ENCODE measurements at regions not wholly inside any gene's neighbourhood (a gene's known extent, or its start where the extent isn't known, plus 50 kb on each side); places are given as distances from the start of the nearest gene placed in this dataset.

DNA sequence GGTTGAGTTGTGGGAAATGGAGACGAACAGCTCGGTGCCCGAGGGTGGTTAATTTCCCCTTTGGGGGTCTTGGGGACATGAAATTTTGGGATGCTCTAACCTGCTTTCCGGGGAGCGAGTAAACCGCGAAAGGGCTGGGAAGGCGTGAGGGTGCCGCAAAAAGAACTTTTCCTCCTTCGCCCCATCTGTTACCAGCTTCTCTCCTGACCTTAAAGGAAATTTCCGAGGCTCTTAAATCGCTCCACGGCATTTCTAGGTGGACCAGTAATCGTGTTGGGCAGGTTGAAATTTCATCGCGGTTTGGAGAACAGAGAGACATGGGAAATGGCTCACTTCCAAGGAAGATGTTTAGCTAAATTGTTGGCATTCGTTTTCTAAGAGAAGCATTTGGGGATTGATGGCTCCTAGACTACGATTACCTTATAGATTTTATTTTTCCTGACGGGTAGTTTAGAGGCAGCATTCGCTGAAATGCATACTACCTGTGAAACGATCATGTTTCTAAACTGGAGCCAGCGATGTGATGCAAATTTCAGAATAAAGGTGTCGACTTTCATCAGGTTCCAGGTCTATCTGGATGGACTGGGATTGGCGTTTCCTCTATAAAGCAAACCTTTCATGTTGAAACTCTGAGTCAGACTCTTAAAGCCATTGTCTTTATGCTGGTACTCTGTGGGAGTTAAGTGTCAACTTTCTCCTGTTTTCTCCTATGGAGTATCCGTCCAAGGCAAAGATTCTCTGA is 414.5 kb downstream of the PCNX1 start:
- DNase-seq (ENCODE audit: low read depth in 1 of 2, low spot score in 1 of 2): no peak

DNA sequence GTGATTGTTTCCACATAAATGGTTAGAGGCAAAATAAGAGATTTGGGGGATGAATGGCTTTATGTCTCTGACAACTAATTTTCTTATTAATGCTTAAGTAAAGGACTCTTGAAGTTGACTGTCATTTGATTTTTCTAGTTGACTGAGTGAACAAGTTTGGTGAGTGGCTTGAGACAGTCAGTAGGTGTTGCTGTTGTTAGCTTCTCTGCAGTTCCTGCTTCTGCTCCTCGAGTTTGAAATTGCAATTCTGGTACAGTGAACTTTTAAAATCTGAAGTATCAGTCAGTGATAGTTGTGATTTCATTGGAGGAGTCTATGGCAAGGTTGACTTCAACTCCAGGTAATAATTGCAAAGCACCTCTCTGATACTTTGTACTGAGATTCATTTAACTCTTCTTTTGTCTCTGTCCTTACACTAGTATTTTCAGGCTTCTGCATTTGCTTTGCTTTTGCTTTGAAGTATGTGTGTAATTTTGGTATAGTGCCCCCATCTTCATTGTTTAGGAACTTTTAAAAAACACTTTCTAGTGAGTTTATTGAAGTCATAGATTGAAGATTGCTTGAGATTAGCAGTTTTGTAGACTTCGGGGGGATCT is 415.5 kb downstream of the PCNX1 start:
- DNase-seq (ENCODE audit: low read depth in 1 of 2, low spot score in 1 of 2): no peak

DNA sequence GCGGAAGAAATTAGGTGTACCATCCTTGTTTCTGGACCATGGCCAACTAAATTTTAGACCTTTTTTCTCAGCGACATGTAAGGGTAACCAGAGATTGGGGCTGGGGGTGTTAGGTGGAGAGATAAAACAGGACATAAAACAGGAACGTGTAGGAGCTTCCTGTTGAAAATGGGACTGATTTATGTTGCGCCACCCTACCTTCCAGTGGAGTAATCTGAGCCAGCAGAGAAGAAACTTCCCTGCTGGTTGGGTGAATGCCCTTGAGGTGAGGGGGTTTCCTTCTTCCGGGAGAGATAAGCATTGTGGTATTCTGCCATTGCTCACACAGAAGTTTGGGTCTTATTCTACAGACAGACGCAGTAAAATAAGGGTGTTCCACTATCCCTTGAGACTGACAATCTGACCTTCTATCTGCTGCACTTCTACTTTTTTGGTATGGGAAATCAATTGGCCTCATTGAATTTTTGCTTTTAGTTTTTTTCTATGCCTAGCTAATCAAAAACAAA is 417.6 kb downstream of the PCNX1 start:
- no peak for DNase-seq (ENCODE audit: low read depth in 1 of 2, low spot score in 1 of 2)

DNA sequence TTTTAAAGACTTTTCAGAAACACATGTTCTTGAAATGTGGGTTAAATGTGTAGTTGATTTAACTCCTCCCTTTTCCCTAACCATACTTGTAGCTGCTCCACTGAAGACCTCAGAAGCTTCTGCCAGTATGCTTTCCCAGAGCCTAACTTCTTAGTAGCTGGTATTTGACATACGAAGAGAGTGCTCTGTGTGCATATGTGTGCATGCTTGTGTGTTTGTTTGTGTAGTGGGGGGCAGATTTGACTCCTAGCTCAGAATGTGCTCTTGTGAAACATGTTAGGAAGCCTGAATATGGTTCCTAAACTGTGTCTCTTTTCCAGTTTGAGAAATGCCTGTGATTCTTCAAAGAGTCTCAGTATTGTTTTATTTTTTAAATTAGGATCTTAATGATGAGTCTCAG is 420.4 kb downstream of the PCNX1 start:
- no peak for DNase-seq (ENCODE audit: low read depth in 1 of 2, low spot score in 1 of 2)

DNA sequence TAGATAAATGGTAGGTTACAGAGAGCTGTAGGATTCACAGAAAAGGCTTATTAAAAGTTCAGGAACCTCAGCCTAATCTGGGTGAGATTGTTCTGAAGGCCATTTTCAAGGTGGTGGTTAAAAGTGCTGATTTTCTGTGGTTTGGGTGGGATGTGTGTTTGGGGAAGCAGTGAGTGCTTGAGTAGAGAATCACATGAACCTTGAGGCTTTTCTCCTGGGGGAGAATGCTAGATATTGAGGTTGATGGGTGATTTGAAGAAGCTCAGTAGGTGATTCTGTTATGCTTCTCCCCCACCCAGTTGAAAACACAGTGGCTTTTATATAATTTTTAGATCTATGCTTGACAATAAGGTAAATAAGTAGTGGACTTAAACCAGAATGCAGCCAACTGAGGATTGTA is 420.9 kb downstream of the PCNX1 start:
- no peak for DNase-seq (ENCODE audit: low read depth in 1 of 2, low spot score in 1 of 2)

DNA sequence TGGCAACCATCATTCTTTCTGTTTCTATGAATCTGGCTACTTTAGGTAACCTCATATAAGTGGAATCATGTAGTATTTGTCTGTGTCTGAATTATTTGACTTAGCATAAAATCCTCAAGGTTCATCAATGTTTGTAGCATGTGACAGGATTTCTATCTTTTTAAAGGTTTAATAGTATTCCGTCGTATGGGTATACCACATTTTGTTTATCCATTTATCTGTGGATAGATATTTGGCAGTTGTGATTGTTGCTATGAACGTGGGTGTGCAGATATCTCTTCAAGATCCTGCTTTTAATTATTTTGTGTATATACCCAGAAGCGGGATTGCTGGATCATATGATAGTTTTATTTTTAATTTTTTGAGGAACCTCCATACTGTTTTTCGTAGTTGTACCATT is 421.7 kb downstream of the PCNX1 start:
- DNase-seq (ENCODE audit: low read depth in 1 of 2, low spot score in 1 of 2): no peak

DNA sequence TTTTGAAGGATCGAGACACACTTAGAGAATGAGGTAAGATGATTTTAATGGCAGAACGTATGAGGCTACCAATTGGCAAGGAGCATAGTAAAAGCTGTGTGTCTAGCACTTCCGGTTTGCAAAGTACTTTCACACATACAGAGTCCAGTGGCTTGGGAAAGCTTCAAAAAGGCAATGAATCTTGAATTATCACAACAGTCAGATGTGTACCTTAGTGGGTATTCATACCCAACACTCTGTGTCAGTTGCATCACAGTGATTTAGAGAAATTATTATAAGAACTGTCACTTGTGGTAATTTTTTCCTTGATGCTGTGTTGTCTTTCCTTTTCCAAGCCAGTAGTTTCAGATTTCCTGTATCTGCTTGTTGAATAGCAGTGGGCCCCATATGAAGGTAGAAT is 424.1 kb downstream of the PCNX1 start:
- no peak for DNase-seq (ENCODE audit: low read depth in 1 of 2, low spot score in 1 of 2)

DNA sequence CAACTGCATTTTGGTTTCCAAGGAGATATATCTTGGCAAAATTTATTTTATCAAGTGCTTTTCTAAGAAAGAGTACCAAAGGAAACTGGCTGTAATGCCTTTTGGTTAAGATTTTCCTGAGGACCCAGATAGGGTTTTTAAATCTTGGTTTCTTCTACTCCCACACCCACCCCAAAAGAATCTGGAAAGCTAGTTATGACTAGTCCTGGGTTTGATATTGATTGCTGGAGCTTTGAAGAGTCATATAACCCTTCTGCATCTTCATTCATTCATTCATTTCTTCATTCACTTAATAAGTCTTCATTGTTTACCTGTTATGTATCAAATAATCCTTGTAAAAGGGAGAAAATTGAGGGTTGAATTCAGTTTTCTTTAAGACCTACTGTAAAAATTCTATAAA is 425.2 kb downstream of the PCNX1 start:
- no peak for DNase-seq (ENCODE audit: low read depth in 1 of 2, low spot score in 1 of 2)

DNA sequence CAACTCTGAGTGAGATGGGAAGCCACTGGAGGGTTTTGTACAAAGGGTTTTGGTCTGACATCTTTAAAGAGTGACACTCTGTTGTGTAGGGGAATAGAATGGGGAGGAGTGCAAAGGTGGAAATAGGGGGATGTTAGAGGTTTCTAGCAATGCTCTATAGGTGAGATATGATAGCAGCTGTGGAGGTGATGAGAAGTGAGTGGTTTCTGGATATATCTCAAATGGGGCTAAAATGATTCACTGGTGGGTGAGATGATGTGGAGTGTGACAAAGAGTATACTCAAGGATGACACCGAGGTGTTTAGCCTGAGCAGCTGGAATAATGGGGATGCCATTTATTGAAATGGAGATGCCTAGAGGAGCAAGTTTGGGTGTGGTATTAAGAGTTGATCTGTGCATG is 426.4 kb downstream of the PCNX1 start:
- no peak for DNase-seq (ENCODE audit: low read depth in 1 of 2, low spot score in 1 of 2)

DNA sequence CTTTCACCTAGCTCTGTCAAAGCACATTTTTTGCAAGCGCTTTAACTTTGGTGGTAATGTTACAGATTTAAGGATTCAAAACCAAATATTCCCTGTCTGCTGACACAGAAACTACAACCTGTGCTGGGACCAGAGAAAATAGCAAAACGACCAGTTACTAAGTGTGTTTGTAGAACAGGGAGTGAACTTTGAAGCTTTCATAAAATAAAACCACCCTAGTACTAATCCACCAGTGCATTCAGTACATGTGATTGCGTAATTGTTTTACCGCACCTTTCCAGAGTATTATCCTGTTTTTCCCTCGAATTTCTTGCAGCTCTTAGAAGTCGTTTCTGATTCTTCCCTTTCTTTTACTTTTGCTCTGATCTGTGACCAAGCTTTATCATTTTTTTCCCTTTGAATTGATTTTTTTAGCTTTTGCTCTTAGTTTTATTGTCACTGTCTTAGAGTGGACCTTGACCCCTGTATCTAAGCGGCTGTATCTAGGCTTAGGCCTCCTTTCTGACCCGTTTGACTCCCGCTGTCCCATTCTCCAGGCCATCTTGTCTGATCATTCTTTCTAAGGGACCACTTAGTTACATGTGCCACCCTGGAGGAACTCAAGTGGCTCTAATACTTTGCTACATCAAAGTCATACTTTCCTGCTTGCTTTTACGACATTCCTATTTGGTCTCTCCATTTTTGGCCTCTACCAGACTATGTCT is 429.4 kb downstream of the PCNX1 start:
- DNase-seq (ENCODE audit: low read depth in 1 of 2, low spot score in 1 of 2): no peak

DNA sequence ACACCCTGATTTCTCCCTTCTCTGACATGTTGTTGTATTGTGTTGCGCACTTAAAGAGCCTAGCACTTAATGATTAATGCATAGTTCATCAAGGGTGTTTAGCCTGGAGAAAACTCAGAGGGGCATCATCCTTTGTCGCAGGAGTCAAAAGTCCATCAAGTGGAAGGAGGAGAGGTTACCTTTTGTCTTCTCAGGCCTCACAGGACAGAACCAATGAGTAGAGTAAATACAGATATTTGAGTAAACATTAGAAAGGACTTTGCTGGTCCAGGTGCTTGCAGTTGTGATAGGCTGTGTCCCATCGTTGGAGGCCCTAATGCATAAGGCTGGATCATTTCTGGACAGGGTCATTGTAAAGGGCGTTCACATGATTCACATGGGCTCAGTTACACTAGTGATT is 430.9 kb downstream of the PCNX1 start:
- DNase-seq (ENCODE audit: low read depth in 1 of 2, low spot score in 1 of 2): no peak

DNA sequence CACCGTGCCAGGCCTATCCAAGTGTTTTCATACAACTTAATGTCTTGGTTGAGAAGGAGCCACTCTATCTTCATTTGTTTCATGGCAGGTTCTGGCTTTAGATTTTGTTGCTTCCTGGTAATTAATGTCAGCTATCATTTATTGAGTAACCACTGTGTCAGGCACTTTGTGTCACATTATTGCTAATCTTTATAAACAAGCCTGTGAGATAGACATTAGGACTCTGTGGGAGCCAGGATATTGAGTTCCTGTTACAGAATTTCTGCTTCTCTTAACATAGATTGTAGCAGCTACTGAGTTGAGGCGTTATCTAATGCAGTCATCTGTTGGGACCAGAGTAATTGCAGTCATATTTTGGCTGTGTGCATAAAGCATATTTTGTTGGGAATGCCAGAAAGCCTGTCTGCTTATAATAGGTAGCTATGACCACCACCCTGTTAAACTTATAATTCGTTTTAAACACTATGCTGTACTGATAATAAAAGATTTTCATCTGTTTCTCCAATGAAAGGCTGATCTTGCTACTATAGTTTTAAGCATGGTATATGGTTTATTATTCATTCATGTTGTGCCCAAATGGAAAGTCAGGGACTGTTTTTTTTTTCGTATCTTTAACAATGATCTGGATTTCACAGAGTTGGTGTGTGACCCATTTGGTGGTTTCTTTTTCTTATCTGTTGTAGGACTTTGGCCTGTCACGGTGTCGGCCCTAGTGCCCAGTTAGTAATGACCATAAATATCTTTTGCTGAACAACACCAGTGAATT is 432.6 kb downstream of the PCNX1 start:
- DNase-seq (ENCODE audit: low read depth in 1 of 2, low spot score in 1 of 2): no peak

DNA sequence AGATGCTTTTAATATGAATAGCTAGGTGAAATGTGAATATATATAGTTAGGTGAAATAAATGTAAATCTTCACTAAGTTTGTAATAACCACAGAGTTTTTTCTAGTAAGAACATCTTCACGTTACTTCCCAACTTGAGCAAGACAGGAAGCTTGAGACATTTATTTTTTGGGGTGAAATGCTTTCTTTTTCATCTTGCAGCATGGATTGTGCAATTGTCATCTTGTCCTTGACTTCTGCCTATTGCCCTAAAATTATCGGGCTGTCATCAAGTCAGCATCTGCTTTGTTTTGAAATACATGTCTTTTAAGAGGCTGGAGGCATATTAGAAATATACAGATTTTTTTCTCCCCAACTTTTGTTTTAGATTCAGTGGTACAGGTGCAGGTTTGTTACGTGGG is 433.9 kb downstream of the PCNX1 start:
- DNase-seq (ENCODE audit: low read depth in 1 of 2, low spot score in 1 of 2): no peak

DNA sequence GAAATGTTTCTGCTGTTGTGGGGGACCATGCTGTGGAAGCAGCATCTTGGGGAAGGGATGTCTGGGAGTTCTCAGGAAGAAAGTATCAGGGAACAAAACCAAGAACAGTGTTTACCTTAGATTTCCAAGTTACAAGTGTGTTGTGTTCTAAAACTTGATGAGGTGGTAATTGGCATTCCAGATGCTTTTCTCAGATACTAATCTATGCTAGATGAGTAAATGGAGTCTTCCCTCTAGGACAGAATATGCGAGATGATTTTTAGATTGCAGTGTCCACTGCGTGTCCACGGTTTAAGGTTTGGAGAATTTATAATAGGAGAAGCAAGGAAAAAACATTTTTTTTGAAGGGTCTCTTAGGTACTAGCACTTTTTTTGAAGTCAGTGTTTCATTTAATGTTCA is 436.5 kb downstream of the PCNX1 start:
- no peak for DNase-seq (ENCODE audit: low read depth in 1 of 2, low spot score in 1 of 2)

DNA sequence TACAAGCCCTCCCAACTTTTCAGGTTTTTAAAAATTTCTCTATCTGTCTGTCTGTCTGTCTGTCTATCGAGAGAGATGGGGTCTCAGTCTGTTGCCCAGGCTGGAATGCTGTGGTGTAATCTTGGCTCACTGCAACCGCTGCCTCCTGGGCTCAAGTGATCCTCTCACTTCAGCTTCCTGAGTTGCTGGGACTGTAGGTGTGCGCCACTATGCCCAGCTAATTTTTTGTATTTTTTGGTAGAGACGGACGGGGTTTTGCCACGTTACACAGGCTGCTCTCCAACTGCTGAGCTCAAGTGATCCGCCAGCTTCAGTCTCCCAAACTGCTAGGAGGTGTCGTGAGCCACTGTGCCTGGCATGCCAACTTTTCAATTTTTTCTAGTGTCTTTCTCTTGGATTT is 437.2 kb downstream of the PCNX1 start:
- no peak for DNase-seq (ENCODE audit: low read depth in 1 of 2, low spot score in 1 of 2)

DNA sequence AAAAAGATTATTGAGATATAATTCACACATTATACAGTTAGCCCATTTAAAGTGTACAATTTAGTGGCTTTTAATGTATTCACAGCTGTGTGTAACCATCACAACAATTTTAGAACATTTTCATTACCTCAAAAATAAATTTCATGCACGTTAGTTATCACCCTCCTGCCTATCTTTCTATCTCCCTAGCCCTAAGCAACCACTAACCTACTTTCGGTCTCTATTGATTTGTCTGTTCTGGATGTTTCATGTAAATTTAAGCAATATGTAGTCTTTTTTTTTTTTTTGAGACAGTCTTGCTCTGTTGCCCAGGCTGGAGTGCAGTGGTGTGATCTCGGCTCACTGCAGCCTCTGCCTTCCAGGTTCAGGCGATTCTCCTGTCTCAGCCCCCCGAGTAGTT is 439.4 kb downstream of the PCNX1 start:
- DNase-seq (ENCODE audit: low read depth in 1 of 2, low spot score in 1 of 2): no peak

DNA sequence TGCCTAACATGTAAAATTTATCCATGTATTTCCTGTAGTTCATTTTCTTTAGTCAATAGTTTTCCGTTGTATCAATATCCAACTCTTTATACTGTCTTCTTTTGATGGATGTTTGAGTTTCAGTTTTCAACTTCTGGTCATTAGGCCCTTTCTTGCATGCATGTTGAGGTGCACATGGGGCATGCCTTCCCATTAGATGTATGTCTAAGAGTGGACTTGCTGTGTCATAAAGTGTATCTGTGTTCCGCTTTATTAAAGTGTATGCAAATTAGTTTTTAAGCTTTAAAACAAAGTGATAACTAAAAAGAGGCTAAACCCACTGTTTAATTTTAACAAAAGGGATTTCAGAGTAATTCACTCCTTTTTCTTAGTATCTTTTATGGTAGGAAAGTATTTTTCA is 441.1 kb downstream of the PCNX1 start:
- DNase-seq (ENCODE audit: low read depth in 1 of 2, low spot score in 1 of 2): no peak

DNA sequence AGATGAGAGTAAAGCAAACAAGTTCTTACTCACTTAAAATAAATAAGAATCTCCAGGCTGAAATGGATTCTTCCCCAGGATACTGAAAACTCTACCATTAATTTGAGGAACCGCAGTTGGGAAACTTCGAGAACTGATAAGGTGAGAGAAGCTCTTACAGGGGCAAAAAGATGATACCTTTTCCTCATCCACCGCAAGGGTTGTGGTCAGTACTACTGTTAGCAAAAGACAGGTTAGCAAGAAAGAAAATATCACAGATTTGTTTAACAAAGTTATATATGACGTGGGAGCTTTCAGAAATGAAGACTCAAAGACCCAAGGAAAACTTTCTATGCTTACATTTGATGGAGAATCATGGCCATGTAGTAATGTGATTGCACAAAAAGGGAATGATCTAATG is 441.6 kb downstream of the PCNX1 start:
- DNase-seq (ENCODE audit: low read depth in 1 of 2, low spot score in 1 of 2): no peak

DNA sequence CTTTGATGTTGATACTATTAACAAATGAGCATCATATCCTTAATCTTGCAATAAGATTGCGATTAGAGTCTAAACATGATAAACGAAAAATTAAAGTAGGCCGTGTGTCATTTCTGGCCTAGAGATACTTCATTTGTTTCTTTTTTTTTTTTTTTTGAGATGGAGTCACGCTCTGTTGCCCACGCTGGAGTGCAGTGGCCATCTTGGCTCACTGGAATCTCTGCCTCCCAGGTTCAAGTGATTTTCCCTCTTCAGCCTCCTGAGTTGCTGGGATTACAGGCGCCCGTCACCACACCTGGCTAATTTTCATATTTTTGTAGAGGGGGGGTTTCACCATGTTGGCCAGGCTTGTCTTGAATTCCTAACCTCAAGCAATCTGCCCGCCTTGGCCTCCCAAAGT is 446.9 kb downstream of the PCNX1 start:
- no peak for DNase-seq (ENCODE audit: low read depth in 1 of 2, low spot score in 1 of 2)

DNA sequence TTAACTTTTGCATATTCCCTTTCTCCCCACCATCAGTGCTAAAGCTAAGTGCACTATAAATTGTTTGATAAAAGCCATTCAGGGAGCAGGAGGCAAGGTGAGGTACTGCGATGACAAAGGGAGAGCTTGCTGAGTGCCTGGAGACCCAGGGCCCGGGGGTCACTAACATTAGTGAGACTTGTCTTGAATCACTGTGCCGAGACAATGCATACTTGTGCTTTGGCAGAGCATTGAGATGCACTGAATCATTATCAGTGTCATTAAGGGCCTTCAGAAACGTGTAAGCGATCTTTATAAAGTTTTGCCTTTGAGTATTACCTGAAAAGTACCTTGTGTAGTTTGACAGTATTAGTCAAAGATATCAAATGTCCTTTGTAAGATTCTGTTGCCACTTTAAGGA is 447.5 kb downstream of the PCNX1 start:
- no peak for DNase-seq (ENCODE audit: low read depth in 1 of 2, low spot score in 1 of 2)

DNA sequence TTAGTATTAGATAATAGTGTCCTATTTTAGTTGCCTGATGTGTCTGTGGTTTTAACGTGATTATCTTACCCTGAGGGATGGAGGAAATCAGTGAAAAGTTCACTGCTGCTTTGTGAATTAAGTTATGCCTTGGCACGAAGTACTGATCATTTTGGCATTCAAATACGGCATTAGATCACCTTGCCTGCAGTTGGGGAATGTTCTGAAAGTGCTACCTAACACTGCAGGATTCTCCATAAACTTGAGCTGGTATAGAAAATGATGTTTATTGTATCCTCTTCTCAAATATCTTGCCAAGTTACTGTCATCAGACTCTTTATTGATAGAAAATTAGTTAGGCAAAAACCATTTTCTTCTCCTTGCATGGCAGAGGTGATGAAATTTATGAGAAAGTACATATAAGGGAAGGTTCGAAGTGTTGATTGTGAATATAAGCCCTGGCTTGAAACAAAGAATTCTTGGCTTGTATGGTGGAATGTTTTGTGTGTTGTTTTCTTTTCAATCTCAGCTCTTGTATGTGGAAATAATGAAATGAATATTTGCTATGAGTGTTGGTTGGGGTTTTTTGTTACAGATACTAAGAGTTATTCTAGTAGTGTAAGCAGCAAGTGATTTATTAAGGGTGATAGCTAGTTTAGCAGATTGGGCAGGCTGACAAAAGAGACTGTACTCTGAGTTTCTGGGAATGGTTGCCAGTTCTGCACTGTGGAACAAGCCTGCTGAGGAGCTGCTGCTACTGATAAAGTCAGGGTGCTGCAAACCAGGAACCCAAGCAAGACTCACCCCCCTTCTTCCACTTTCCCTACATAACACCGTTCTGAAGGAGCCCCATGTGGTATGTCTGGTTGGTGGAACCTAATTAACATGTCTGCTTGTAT is 448.3 kb downstream of the PCNX1 start:
- DNase-seq (ENCODE audit: low read depth in 1 of 2, low spot score in 1 of 2): no peak

Measured in activated CD4-positive, alpha-beta T cell treated with anti-CD3 and anti-CD28 coated beads, Interleukin-2, amount 50 U/mL, for 24 hours (primary cell).